NCI-H2171 (cell line): ENCODE measurements at regions not wholly inside any gene's neighbourhood (a gene's known extent, or its start where the extent isn't known, plus 50 kb on each side); places are given as distances from the start of the nearest gene placed in this dataset.

Source experiments
- DNase-seq: peaks from one replicate; lab custom pipeline; 2025; lab: John Stamatoyannopoulos, UW

GRCh38 chr2:221216636-221217035, 355.5 kb downstream of the EPHA4 start:
- peak; percentile 6 for DNase-seq

- no peak for DNase-seq
These were observed 346.4 kb downstream of the EPHA4 start for GRCh38 chr2:221225752-221226151.

- no peak for DNase-seq
These were observed 343.8 kb downstream of the EPHA4 start for GRCh38 chr2:221228214-221228769.

GRCh38 chr2:221229099-221229498, 343.0 kb downstream of the EPHA4 start:
- no peak for DNase-seq

GRCh38 chr2:221231511-221231910, 340.6 kb downstream of the EPHA4 start:
- no peak for DNase-seq

- DNase-seq, result no peak
These were observed 336.2 kb downstream of the EPHA4 start for GRCh38 chr2:221235941-221236340.

- DNase-seq, result no peak
These were observed 331.0 kb downstream of the EPHA4 start for GRCh38 chr2:221241072-221241471.

- no peak for DNase-seq
These were observed 328.3 kb downstream of the EPHA4 start for GRCh38 chr2:221243771-221244170.

GRCh38 chr2:221245045-221245444, 327.1 kb downstream of the EPHA4 start:
- DNase-seq, result no peak

GRCh38 chr2:221245772-221246171, 326.3 kb downstream of the EPHA4 start:
- no peak for DNase-seq

- DNase-seq, result peak; percentile 5
These were observed 317.8 kb downstream of the EPHA4 start for GRCh38 chr2:221254299-221254698.

- no peak for DNase-seq
These were observed 316.2 kb downstream of the EPHA4 start for GRCh38 chr2:221255862-221256261.

- DNase-seq, result no peak
These were observed 313.6 kb downstream of the EPHA4 start for GRCh38 chr2:221258464-221258863.

GRCh38 chr2:221262651-221263050, 309.5 kb downstream of the EPHA4 start:
- DNase-seq, result no peak

GRCh38 chr2:221263573-221263972, 308.5 kb downstream of the EPHA4 start:
- no peak for DNase-seq

- no peak for DNase-seq
These were observed 307.8 kb downstream of the EPHA4 start for GRCh38 chr2:221264318-221264717.

- DNase-seq, result peak; percentile 16
These were observed 304.2 kb downstream of the EPHA4 start for GRCh38 chr2:221267773-221268425.

GRCh38 chr2:221268631-221269030, 303.5 kb downstream of the EPHA4 start:
- no peak for DNase-seq

GRCh38 chr2:221270806-221271205, 301.3 kb downstream of the EPHA4 start:
- no peak for DNase-seq

GRCh38 chr2:221272729-221273128, 299.4 kb downstream of the EPHA4 start:
- no peak for DNase-seq

- DNase-seq, result no peak
These were observed 296.1 kb downstream of the EPHA4 start for GRCh38 chr2:221276033-221276432.

- no peak for DNase-seq
These were observed 295.5 kb downstream of the EPHA4 start for GRCh38 chr2:221276601-221277000.

GRCh38 chr2:221282386-221282785, 289.7 kb downstream of the EPHA4 start:
- DNase-seq, result no peak

GRCh38 chr2:221283896-221284545, 288.1 kb downstream of the EPHA4 start:
- DNase-seq, result no peak
